IMR-90 (cell line): ENCODE measurements at regions not wholly inside any gene's neighbourhood (a gene's known extent, or its start where the extent isn't known, plus 50 kb on each side); places are given as distances from the start of the nearest gene placed in this dataset.

ENCODE experiments used
- ATAC-seq: fragments of 200-7000 bp; cut with Tn5 transposase; 2 replicates; pipeline ENCODE4 v1.9.1; 2020; ENCODE audit warnings: low read depth, mild to moderate bottlenecking, moderate library complexity
- BruUV-seq: library from RNA; stranded (reverse); fragments of 400-500 nt; replicated peaks from 2 replicates; lab custom pipeline; 2021; lab: Mats Ljungman, UMichigan
- CTCF ChIA-PET: fragments of 300-600 bp; formaldehyde crosslinking; extraction: SDS; loops from one replicate; lab custom pipeline; 2021; ENCODE audit warnings: antibody characterized with exemption; lab: Yijun Ruan, JAX
- POLR2A ChIA-PET: fragments of 300-600 bp; sonication (Branson Sonifier 250); formaldehyde crosslinking; loops from one replicate; lab custom pipeline; 2022; ENCODE audit warnings: antibody characterized with exemption; ENCODE audit not compliant: unreplicated experiment; lab: Charles Lee
- DNase-seq: peaks from one replicate; pipeline ENCODE4 v3.0.0; 2013
- H2AFZ ChIP-seq: replicated peaks from 2 replicates; pipeline ENCODE3; 2013; ENCODE audit warnings: low read length, mild to moderate bottlenecking; ENCODE audit not compliant: poor library complexity
- H2AK5ac ChIP-seq: 2 replicates; pipeline ENCODE4 v1.6.1; 2013; ENCODE audit warnings: low read depth, low read length, inconsistent platforms
- H2AK9ac ChIP-seq: replicated peaks from 2 replicates; pipeline ENCODE3; 2013; ENCODE audit warnings: mild to moderate bottlenecking, low read depth, low read length, moderate library complexity; ENCODE audit not compliant: poor library complexity
- H2BK120ac ChIP-seq: 2 replicates; pipeline ENCODE4 v1.6.1; 2013; ENCODE audit warnings: low read depth, low read length, inconsistent platforms
- H2BK15ac ChIP-seq: 3 replicates; pipeline ENCODE4 v1.6.1; 2013; ENCODE audit warnings: low read depth, low read length, inconsistent platforms
- H2BK20ac ChIP-seq: 2 replicates; pipeline ENCODE4 v1.6.1; 2013; ENCODE audit warnings: low read depth, mild to moderate bottlenecking, inconsistent platforms, low read length, moderate library complexity
- H2BK5ac ChIP-seq: 2 replicates; pipeline ENCODE4 v1.6.1; 2013; ENCODE audit warnings: mild to moderate bottlenecking, low read depth, low read length, inconsistent platforms; ENCODE audit not compliant: poor library complexity, severe bottlenecking
- H3K14ac ChIP-seq: replicated peaks from 2 replicates; pipeline ENCODE4 v1.6.1; 2013; ENCODE audit warnings: low read depth, low read length, inconsistent platforms
- H3K18ac ChIP-seq: 2 replicates; pipeline ENCODE4 v1.6.1; 2013; ENCODE audit warnings: low read depth, low read length, control low read depth
- H3K23ac ChIP-seq: 2 replicates; pipeline ENCODE4 v1.6.1; 2013; ENCODE audit warnings: low read depth, low read length, inconsistent platforms
- H3K27ac ChIP-seq: 2 replicates; pipeline ENCODE4 v1.5.1; 2013; ENCODE audit warnings: mild to moderate bottlenecking, control low read depth, low read length; ENCODE audit not compliant: insufficient read depth
- H3K27me3 ChIP-seq: 2 replicates; pipeline ENCODE4 v1.6.1; 2013; ENCODE audit warnings: low read length; ENCODE audit not compliant: control insufficient read depth, insufficient read depth
- H3K36me3 ChIP-seq: 2 replicates; pipeline ENCODE4 v1.6.1; 2013; ENCODE audit warnings: low read length, mixed read lengths; ENCODE audit not compliant: control insufficient read depth, insufficient read depth
- H3K4ac ChIP-seq: 2 replicates; pipeline ENCODE4 v1.6.1; 2013; ENCODE audit warnings: low read depth, low read length, inconsistent platforms
- H3K4me1 ChIP-seq: 2 replicates; pipeline ENCODE4 v1.6.1; 2013; ENCODE audit warnings: low read length, mixed read lengths; ENCODE audit not compliant: control insufficient read depth, insufficient read depth
- H3K4me2 ChIP-seq: 2 replicates; pipeline ENCODE4 v1.6.1; 2013; ENCODE audit warnings: low read depth, mild to moderate bottlenecking, control low read depth, low read length, moderate library complexity
- H3K4me3 ChIP-seq: 2 replicates; pipeline ENCODE4 v1.5.1; 2013; ENCODE audit warnings: low read depth, mild to moderate bottlenecking, control low read depth, low read length, moderate library complexity; ENCODE audit not compliant: insufficient read depth
- H3K56ac ChIP-seq: 2 replicates; pipeline ENCODE4 v1.6.1; 2013; ENCODE audit warnings: low read length, inconsistent platforms; ENCODE audit not compliant: insufficient read depth; ENCODE audit errors: extremely low read depth
- H3K79me1 ChIP-seq, 2 experiments: 2 replicates each; pipeline ENCODE4 v1.6.1; 2013; ENCODE audit warnings: low read length in 2 of 2, inconsistent platforms in 1 of 2, low read depth in 1 of 2
- H3K9ac ChIP-seq: 2 replicates; pipeline ENCODE4 v1.6.1; 2013; ENCODE audit warnings: low read depth, low read length, control low read depth
- H3K9me1 ChIP-seq: 2 replicates; pipeline ENCODE4 v1.6.1; 2013; ENCODE audit warnings: low read length, inconsistent platforms; ENCODE audit not compliant: insufficient read depth
- H3K9me3 ChIP-seq: 2 replicates; pipeline ENCODE4 v1.6.1; 2013; ENCODE audit warnings: low read length; ENCODE audit not compliant: control insufficient read depth, insufficient read depth
- H4K20me1 ChIP-seq: 2 replicates; pipeline ENCODE4 v1.6.1; 2013; ENCODE audit warnings: low read length, inconsistent platforms; ENCODE audit not compliant: insufficient read depth
- H4K5ac ChIP-seq: 2 replicates; pipeline ENCODE4 v1.6.1; 2013; ENCODE audit warnings: mild to moderate bottlenecking, low read depth, low read length, control low read depth
- H4K8ac ChIP-seq, 2 experiments: 2 replicates each; pipeline ENCODE4 v1.6.1; 2013; ENCODE audit warnings: low read depth in 2 of 2, low read length in 2 of 2, control low read depth in 1 of 2, inconsistent platforms in 1 of 2
- H4K91ac ChIP-seq: 2 replicates; pipeline ENCODE4 v1.6.1; 2013; ENCODE audit warnings: low read depth, low read length, inconsistent platforms; ENCODE audit not compliant: insufficient read depth
- BHLHE40 ChIP-seq: fragments of 150-350 bp; IDR thresholded peaks from 2 replicates; pipeline ENCODE4 v1.6.1; 2016; ENCODE audit warnings: mild to moderate bottlenecking, low read depth, low read length
- CEBPB ChIP-seq: IDR thresholded peaks from 2 replicates; pipeline ENCODE4 v1.6.1; 2012; ENCODE audit warnings: low read depth, low read length, improper control_type of control experiment
- CHD1 ChIP-seq: IDR thresholded peaks from 2 replicates; pipeline ENCODE4 v1.6.1; 2012; ENCODE audit warnings: low read depth, low read length, improper control_type of control experiment
- CTCF ChIP-seq: conservative IDR thresholded peaks from 2 replicates; pipeline ENCODE4 v1.5.1; 2012; ENCODE audit warnings: mild to moderate bottlenecking, low read depth, low read length, improper control_type of control experiment
- ELK1 ChIP-seq: fragments of 150-350 bp; IDR thresholded peaks from 2 replicates; pipeline ENCODE4 v1.6.1; 2016; ENCODE audit warnings: low read depth, mild to moderate bottlenecking, low read length, moderate library complexity, borderline replicate concordance
- FOS ChIP-seq: fragments of 150-350 bp; IDR thresholded peaks from 2 replicates; pipeline ENCODE4 v1.6.1; 2016; ENCODE audit warnings: low read depth, low read length
- MAFK ChIP-seq: IDR thresholded peaks from 2 replicates; pipeline ENCODE4 v1.6.1; 2012; ENCODE audit warnings: low read depth, low read length, improper control_type of control experiment
- MAZ ChIP-seq: IDR thresholded peaks from 2 replicates; pipeline ENCODE4 v1.6.1; 2012; ENCODE audit warnings: low read depth, mild to moderate bottlenecking, low read length, improper control_type of control experiment, moderate library complexity, borderline replicate concordance
- MXI1 ChIP-seq: IDR thresholded peaks from 2 replicates; pipeline ENCODE4 v1.6.1; 2012; ENCODE audit warnings: low read depth, mild to moderate bottlenecking, low read length, moderate library complexity, borderline replicate concordance
- NFE2L2 ChIP-seq: fragments of 150-350 bp; IDR thresholded peaks from 2 replicates; pipeline ENCODE4 v1.6.1; 2016; ENCODE audit warnings: low read depth, mild to moderate bottlenecking, low read length
- POLR2A ChIP-seq: IDR thresholded peaks from 2 replicates; pipeline ENCODE4 v1.6.1; 2012; ENCODE audit warnings: mild to moderate bottlenecking, low read depth, low read length
- RAD21 ChIP-seq: IDR thresholded peaks from 2 replicates; pipeline ENCODE4 v1.6.1; 2012; ENCODE audit warnings: low read length, improper control_type of control experiment
- RCOR1 ChIP-seq: IDR thresholded peaks from 2 replicates; pipeline ENCODE4 v1.6.1; 2012; ENCODE audit warnings: mild to moderate bottlenecking, low read length, improper control_type of control experiment; ENCODE audit not compliant: insufficient replicate concordance
- RFX5 ChIP-seq: IDR thresholded peaks from 2 replicates; pipeline ENCODE4 v1.8.0; 2012; ENCODE audit warnings: low read depth, mild to moderate bottlenecking, low read length, moderate library complexity
- SMC3 ChIP-seq: fragments of 150-350 bp; IDR thresholded peaks from 2 replicates; pipeline ENCODE4 v1.6.1; 2016; ENCODE audit warnings: low read depth, mild to moderate bottlenecking, antibody characterized with exemption, low read length, moderate library complexity
- USF2 ChIP-seq: fragments of 150-350 bp; IDR thresholded peaks from 2 replicates; pipeline ENCODE4 v1.6.1; 2017; ENCODE audit warnings: mild to moderate bottlenecking, antibody characterized with exemption, low read length, low read depth
- WGBS, 2 experiments: methylation state at CpG; one replicate each; pipeline versions ENCODE4 v1.1.5 to v1.1.7; 2013; ENCODE audit warnings: missing lambda C conversion rate in 2 of 2; ENCODE audit not compliant: insufficient read length in 1 of 2; ENCODE audit errors: extremely low coverage in 2 of 2; 5-methylcytosine and 5-hydroxymethylcytosine counted together
- dilution Hi-C: fragments of 300-500 bp; cut with HindIII; formaldehyde crosslinking; loops from one replicate; pipeline ENCODE4 v1.14.3; 2018; ENCODE audit warnings: low sequenced_read_pairs; ENCODE audit not compliant: unreplicated experiment
- in situ Hi-C: fragments of 300-500 bp; cut with MboI; formaldehyde crosslinking; loops from 3 replicates; pipeline ENCODE4 v1.14.3; 2019; ENCODE audit warnings: low sequenced_read_pairs, inconsistent platforms, mixed read lengths
- intact Hi-C: fragments of 100-400 bp; cut with micrococcal nuclease; formaldehyde crosslinking; loops from 2 replicates; pipeline ENCODE4 v1.10.0; 2022

- in situ Hi-C loops (no loop called here), intact Hi-C loops (no loop called here), dilution Hi-C loops (no loop called here)
- H4K20me1 ChIP-seq, result no peaks in the 10 kb centered on the region
- no peak overlapping the region for H4K91ac ChIP-seq
- no peaks in the 10 kb centered on the region for H3K79me1 ChIP-seq
- no peak overlapping the region for H3K4ac ChIP-seq
- no peak overlapping the region for H3K27ac ChIP-seq
- H2BK120ac ChIP-seq, result no peak overlapping the region
- no peak overlapping the region for H4K8ac ChIP-seq
- H3K9me3 ChIP-seq, result no peaks in the 10 kb centered on the region
- no peak overlapping the region for H3K14ac ChIP-seq
- H3K4me2 ChIP-seq, result no peak overlapping the region
- no peaks in the 10 kb centered on the region for H3K9me1 ChIP-seq
- H2AK9ac ChIP-seq, result no peak overlapping the region
- no peak overlapping the region for H2BK20ac ChIP-seq
- H2BK15ac ChIP-seq, result no peak overlapping the region
- POLR2A ChIA-PET, result no interaction called here
- no peak overlapping the region for H2AK5ac ChIP-seq
- no peak overlapping the region for H3K23ac ChIP-seq
- no peak overlapping the region for H3K9ac ChIP-seq
- no peak overlapping the region for H3K4me3 ChIP-seq
- H2AFZ ChIP-seq, result no peak overlapping the region
- TF ChIP-seq MAFK (no peak), SMC3 (no peak), MXI1 (no peak), FOS (no peak), CHD1 (no peak), NFE2L2 (no peak), CEBPB (no peak), BHLHE40 (no peak), ELK1 (no peak), POLR2A (no peak), RFX5 (no peak), MAZ (no peak), RCOR1 (no peak), USF2 (no peak), RAD21 (no peak), CTCF (no peak)
- H2BK5ac ChIP-seq, result no peak overlapping the region
- CTCF ChIA-PET, result no interaction called here
- H3K18ac ChIP-seq, result no peak overlapping the region
- no peaks in the 10 kb centered on the region for H3K36me3 ChIP-seq
- no peak for DNase-seq
- ATAC-seq, result no peak
- no peaks in the 10 kb centered on the region for H3K4me1 ChIP-seq
- H3K56ac ChIP-seq, result no peak overlapping the region
- H3K27me3 ChIP-seq, result no peaks in the 10 kb centered on the region
- no peak overlapping the region for H4K5ac ChIP-seq
- 40% methylated on average over 1 of the region's 4 CpGs; no CpG with 5 or more reads in 1 of the 2 experiments for WGBS, 2 experiments
- no TSS peak for BruUV-seq
Measured at GRCh38 chr15:37261685-37262084, 161.3 kb upstream of the MEIS2 start.
